ENCODE measurements at regions not wholly inside any gene's neighbourhood (a gene's known extent, or its start where the extent isn't known, plus 50 kb on each side); places are given as distances from the start of the nearest gene placed in this dataset.
A peak's percentile ranks its signal among the peaks of the same experiment; 100 is the strongest.

- TF ChIP-seq ZFP3 (CRISPR knock-in tag; IDR thresholded peaks at IDR 0.05): no peak
Observed at GRCh38 chr7:115299397-115300037, 377.6 kb downstream of the MDFIC start (continued).

- TF ChIP-seq BACH2 (CRISPR knock-in tag; IDR thresholded peaks at IDR 0.05; ENCODE audit: borderline replicate concordance) (no peak), ZNF70 (CRISPR knock-in tag; IDR thresholded peaks at IDR 0.05) (no peak), RARB (CRISPR knock-in tag; IDR thresholded peaks at IDR 0.05) (no peak), TCF4 (CRISPR knock-in tag; IDR thresholded peaks at IDR 0.05; ENCODE audit: borderline replicate concordance) (no peak), TOX (CRISPR knock-in tag; IDR thresholded peaks at IDR 0.05; ENCODE audit: borderline replicate concordance) (no peak), CREB5 (CRISPR knock-in tag; IDR thresholded peaks at IDR 0.05; ENCODE audit: low read depth) (no peak), ZNF8 (CRISPR knock-in tag; IDR thresholded peaks at IDR 0.05) (no peak), POU6F1 (CRISPR knock-in tag; IDR thresholded peaks at IDR 0.05; ENCODE audit: borderline replicate concordance, low read depth) (no peak), ZFP3 (CRISPR knock-in tag; IDR thresholded peaks at IDR 0.05) (no peak), ZNF565 (CRISPR knock-in tag; conservative IDR thresholded peaks at IDR 0.05; ENCODE audit: low read depth) (no peak), ESRRG (CRISPR knock-in tag; IDR thresholded peaks at IDR 0.05) (no peak), GLIS3 (CRISPR knock-in tag; IDR thresholded peaks at IDR 0.05) (no peak), SNAI2 (CRISPR knock-in tag; IDR thresholded peaks at IDR 0.05) (no peak), ZFP30 (CRISPR knock-in tag; IDR thresholded peaks at IDR 0.05) (no peak)
- peak; percentile 43; the same call in 2 of the 3 replicates for ATAC-seq
Observed at GRCh38 chr7:115297656-115298055, 375.8 kb downstream of the MDFIC start.

- no peak; the same call in 2 of the 3 replicates for ATAC-seq
- TF ChIP-seq CREB5 (CRISPR knock-in tag; IDR thresholded peaks at IDR 0.05; ENCODE audit: low read depth) (no peak), ESRRG (CRISPR knock-in tag; IDR thresholded peaks at IDR 0.05) (no peak), ZNF565 (CRISPR knock-in tag; conservative IDR thresholded peaks at IDR 0.05; ENCODE audit: low read depth) (no peak), ZNF8 (CRISPR knock-in tag; IDR thresholded peaks at IDR 0.05) (no peak), ZNF70 (CRISPR knock-in tag; IDR thresholded peaks at IDR 0.05) (no peak), GLIS3 (CRISPR knock-in tag; IDR thresholded peaks at IDR 0.05) (no peak), ZFP3 (CRISPR knock-in tag; IDR thresholded peaks at IDR 0.05) (no peak), ISL1 (CRISPR knock-in tag; IDR thresholded peaks at IDR 0.05) (no peak), TSHZ2 (CRISPR knock-in tag; IDR thresholded peaks at IDR 0.05) (no peak), BACH2 (CRISPR knock-in tag; IDR thresholded peaks at IDR 0.05; ENCODE audit: borderline replicate concordance) (no peak), POU6F1 (CRISPR knock-in tag; IDR thresholded peaks at IDR 0.05; ENCODE audit: borderline replicate concordance, low read depth) (no peak), SNAI2 (CRISPR knock-in tag; IDR thresholded peaks at IDR 0.05) (no peak), OSR1 (CRISPR knock-in tag; IDR thresholded peaks at IDR 0.05) (no peak)
Observed at GRCh38 chr7:115293628-115294240, 371.8 kb downstream of the MDFIC start.

- no peak for ATAC-seq
- TF ChIP-seq OSR1 (CRISPR knock-in tag; IDR thresholded peaks at IDR 0.05) (no peak), SNAI2 (CRISPR knock-in tag; IDR thresholded peaks at IDR 0.05) (no peak), PPARA (CRISPR knock-in tag; IDR thresholded peaks at IDR 0.05; ENCODE audit: borderline replicate concordance) (no peak), ARNTL (CRISPR knock-in tag; IDR thresholded peaks at IDR 0.05; ENCODE audit: borderline replicate concordance, low read depth) (no peak), TOX (CRISPR knock-in tag; IDR thresholded peaks at IDR 0.05; ENCODE audit: borderline replicate concordance) (no peak), ZFP3 (CRISPR knock-in tag; IDR thresholded peaks at IDR 0.05) (no peak), PATZ1 (CRISPR knock-in tag; IDR thresholded peaks at IDR 0.05; ENCODE audit: borderline replicate concordance) (no peak), CREB5 (CRISPR knock-in tag; IDR thresholded peaks at IDR 0.05; ENCODE audit: low read depth) (no peak), ZNF8 (CRISPR knock-in tag; IDR thresholded peaks at IDR 0.05) (no peak)
Observed at GRCh38 chr7:115292381-115292780, 370.5 kb downstream of the MDFIC start.

All from SK-N-SH treated with all-trans-retinoic acid at 6 μM for 48 hours (cell line).